ENCODE measurements at regions not wholly inside any gene's neighbourhood (a gene's known extent, or its start where the extent isn't known, plus 50 kb on each side); places are given as distances from the start of the nearest gene placed in this dataset.
"Not testable (repeated sequence)": the region's sequence is repeated elsewhere in the genome, so short reads cannot be mapped to it uniquely, and the experiment has no call there.

DNA sequence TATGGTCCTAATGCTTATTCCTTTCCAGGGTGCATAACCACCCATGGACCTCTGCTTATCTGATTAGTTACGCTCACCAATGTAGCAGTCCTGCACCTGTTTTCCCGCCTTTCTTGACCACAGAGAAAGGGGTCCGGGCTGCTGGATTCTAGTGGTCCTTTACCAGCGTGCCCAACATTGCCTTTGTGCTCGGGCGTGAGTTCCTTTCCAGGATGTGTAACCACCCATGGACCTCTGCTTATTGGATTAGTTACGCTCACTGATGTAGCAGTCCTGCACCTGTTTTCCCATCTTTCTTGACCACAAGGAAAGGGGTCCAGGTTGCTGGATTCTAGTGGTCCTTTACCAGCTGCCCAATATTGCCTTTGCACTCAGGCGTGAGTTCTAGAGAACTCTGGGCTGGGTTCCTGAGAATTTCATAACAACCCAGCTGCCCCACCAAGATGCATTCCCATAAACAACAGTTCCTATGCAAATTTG, 267.6 kb upstream of the PODXL start:
- TF ChIP-seq, protein P1, sequence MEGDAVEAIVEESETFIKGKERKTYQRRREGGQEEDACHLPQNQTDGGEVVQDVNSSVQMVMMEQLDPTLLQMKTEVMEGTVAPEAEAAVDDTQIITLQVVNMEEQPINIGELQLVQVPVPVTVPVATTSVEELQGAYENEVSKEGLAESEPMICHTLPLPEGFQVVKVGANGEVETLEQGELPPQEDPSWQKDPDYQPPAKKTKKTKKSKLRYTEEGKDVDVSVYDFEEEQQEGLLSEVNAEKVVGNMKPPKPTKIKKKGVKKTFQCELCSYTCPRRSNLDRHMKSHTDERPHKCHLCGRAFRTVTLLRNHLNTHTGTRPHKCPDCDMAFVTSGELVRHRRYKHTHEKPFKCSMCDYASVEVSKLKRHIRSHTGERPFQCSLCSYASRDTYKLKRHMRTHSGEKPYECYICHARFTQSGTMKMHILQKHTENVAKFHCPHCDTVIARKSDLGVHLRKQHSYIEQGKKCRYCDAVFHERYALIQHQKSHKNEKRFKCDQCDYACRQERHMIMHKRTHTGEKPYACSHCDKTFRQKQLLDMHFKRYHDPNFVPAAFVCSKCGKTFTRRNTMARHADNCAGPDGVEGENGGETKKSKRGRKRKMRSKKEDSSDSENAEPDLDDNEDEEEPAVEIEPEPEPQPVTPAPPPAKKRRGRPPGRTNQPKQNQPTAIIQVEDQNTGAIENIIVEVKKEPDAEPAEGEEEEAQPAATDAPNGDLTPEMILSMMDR (IDR thresholded peaks at IDR 0.05; ENCODE audit: low read depth, low read length): not testable (repeated sequence)
- not testable (repeated sequence) for TF ChIP-seq EZH2phosphoT487 (IDR thresholded peaks at IDR 0.05; ENCODE audit: low read depth)

All from OCI-LY3 (cell line).